ENCODE measurements at regions not wholly inside any gene's neighbourhood (a gene's known extent, or its start where the extent isn't known, plus 50 kb on each side); places are given as distances from the start of the nearest gene placed in this dataset.
"Not testable (repeated sequence)": the region's sequence is repeated elsewhere in the genome, so short reads cannot be mapped to it uniquely, and the experiment has no call there.

DNA sequence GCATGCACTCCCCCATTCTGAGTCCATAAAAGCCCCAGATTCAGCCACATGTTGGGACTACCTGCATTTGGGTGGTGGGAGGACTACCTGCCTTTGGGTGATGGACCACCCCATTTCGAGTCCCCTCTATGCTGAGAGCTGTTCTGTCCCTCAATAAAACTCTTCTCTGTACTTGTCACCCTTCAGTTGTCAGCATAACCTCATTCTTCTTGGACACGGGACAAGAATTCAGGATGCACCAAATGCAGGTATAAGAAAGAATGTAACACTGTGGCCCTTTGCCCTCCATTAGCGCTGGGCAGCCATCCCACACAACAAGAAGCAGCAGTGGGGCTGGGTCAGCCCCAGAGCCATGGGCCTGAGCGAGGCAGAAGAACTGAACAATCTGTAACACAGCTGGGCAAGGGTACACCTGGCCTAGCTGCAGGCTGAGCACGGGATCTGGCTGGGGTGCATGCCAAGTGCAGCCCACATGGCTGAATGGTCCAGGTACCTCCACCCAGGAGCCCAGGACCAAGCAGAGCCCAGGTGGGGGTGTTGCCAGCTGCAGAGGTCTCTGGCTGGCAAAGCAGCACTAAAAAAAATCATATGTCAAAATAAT, 1344.3 kb upstream of the LRRTM3 start:
- no peak for DNase-seq

DNA sequence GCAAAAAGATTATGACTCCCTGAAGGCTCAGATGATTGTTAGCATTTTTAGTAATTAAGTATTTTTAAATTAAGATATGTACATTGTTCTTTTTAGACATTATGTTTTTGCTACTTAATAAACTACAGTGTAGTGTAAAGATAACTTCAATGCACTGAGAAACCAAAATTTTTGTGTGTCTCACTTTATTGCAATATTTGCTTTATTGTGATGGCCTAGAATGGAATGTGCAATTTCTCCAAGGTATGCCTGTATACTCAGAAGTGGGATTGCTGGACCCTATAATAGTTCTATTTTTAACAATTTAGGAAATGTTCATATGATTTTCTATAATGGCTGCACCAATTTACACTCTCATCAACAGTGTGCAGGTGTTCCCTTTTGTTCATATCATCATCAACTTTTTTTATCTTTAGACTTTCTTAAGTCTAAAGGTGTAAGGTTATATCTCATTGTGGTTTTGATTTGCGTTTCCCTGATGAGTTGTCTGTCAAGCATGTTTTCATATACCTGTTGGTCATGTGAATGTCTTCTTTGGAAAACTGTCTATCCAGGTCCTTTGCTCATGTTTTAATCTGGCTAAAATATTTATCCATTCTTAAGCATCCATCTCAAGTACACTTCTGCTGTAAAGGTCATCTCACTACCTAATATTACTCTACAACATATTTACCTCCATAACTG, 1323.5 kb upstream of the LRRTM3 start:
- no peak for DNase-seq

DNA sequence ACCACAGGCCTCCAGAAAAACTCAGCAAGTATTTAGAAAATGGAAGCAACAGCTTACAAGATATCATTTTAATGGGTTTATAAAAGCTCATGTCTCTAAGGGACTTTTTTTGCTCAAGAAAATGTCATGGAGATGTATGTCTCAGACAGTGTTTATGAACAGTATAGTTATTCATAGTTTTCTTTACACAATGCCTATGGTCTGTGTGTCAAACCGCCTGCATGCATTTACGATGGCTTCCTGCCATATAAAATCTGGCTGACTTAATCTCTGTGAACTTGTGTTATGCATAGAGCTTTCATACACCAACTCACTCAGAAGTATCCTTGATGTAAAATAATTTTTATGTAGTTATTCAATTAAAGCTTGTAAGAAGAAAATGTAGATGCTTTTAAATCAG, 1314.2 kb upstream of the LRRTM3 start:
- peak; percentile 36 for DNase-seq

DNA sequence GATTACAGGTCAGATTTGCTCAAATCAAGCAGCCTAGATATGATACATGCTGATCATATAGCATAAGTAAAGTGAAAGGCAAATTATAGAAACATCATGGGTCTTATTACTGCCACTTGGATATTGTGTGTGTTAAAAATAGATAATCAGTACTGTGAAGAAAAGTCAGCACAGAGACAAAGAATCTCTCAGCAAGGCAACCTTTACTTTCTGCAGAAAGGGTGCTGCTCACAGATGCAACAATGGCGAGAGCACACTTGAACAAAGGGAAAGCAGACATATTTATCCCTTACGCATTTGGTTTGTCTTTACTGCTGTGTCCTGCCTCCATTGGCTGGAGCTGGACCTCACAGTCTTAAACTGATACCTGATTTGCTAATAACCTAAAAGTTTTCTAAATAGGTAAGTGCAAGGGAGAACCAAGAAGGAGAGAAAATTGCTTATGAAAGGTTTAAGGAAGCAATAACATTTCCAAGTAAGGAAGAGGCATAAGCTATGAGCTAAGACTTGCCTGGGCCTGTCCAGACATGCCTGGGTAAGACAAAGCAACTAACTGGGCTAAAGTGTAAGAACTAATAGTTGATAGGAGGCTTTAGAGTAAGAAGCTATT, 1310.8 kb upstream of the LRRTM3 start:
- DNase-seq = no peak

- DNase-seq = no peak
Observed at GRCh38 chr10:65618126-65618525, 1307.7 kb upstream of the LRRTM3 start.

- DNase-seq = no peak
Observed at GRCh38 chr10:65620404-65621048, 1305.3 kb upstream of the LRRTM3 start.

DNA sequence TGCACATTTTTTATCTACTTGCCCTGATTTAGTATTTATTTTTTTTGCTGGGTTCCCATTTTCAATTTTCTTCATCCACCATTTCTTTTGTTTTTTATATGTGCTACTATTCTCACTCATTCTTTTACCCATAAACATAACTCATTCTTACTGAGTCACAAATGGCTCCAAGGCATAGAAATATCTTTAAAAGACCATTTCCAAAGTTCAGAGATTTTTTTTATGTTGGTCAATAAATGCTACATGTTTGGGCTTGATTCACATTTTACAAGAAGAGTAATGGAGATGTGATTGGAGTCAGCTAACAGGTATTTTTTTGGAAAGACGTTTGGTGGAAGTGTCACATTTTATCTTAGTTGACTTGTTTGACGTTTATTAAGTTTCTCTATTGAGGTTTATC, 1303.2 kb upstream of the LRRTM3 start:
- DNase-seq = no peak

DNA sequence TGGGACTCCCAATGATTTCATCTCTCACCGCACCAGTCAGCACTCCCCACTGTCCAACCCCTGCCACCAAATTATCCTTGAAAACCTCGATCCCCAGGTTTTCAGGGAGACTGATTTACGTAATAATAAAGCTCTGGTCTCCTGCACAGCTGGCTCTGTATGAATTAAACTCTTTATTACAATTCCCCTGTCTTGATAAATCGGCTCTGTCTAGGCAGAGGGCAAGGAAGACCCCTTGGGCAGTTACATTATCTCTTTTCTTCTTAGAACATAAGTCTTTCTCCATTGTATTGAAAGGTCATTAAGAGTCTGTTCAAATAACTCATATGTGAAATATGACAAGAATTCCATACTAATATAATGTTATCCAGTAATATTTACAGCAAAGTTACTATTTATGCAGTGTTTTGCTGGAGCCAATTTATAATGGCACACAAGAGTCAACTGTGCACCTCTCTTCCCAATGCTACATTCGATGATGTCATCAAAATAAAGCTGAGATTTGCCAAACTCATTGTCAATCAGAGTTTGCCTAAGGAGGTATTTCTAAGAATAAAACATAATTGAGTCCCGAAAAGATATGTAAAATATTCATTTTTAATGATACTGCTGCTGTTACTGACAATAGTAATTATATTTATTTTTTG, 1297.2 kb upstream of the LRRTM3 start:
- DNase-seq = no peak

GRCh38 chr10:65660006-65660405, 1265.8 kb upstream of the LRRTM3 start:
- no peak for DNase-seq

GRCh38 chr10:65670087-65670486, 1255.7 kb upstream of the LRRTM3 start:
- peak; percentile 23 for DNase-seq

GRCh38 chr10:65670596-65670995, 1255.2 kb upstream of the LRRTM3 start:
- DNase-seq = not testable (repeated sequence)

DNA sequence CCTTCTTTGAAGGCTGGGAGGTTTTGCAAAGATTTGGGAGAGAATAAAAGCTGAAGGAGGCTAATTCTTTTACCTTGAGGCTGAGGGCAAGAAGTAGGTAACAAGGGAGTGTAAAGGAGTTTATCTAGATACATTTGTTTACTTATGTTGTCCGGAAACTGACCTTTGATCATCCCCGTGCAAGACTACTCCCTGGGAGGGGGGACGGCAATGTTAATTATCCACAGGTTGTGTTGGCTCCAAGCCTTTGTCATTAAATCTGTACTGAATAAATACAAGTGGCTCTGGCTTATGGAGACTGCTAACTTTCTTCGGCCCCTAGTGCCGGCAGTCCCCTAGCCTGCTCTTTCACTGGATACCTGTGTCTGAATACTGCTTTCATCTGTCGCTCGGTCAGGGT, 1250.6 kb upstream of the LRRTM3 start:
- no peak for DNase-seq

DNA sequence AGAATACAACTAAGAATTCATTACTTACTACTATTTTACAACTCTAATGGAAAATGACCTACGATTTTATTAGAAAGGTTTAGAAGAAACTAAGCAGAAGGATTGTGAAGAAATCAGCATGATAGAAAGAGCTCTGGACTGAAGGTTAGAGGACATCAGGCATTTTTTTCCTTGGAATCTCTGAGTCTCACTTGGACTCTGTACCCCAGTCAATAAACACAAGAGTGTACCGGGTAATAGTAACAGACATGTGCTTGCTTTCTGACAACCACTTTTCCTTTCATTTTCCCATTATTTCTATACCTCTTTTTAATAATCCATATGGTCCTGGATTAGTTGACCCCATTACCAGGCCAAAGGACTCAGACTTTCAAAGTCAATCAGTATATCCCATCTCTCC, 1240.9 kb upstream of the LRRTM3 start:
- DNase-seq = no peak

DNA sequence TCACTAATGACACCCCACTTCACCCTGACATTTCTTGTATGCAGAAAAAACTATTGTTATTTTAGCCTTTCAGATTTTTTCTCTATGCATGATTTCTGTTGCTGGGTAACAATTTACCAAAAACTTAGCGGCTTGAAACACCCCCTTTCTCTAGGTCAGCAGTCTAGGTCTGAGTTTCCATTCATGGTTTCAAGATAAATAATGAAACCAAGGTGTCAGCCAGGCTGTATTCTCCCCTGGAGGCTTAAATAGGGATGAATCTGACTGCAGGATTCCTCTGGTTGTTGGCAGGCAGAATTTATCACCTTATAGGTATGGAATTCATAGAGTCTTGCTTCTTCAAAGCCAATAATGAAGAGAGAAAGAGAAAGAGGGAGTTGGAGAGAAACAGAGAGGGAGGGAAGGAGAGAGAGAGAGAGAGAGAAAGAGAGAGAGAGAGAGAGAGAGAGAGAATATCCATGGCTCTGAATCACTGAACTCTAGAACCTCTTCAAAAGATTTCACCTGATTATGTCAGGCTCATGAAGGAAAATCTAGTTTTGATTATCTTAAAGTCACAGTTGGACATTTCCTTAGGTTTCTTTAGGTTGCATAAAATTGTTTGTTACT, 1224.6 kb upstream of the LRRTM3 start:
- no peak for DNase-seq

- no peak for DNase-seq
Observed at GRCh38 chr10:65708057-65708456, 1217.8 kb upstream of the LRRTM3 start.

GRCh38 chr10:65710306-65710705, 1215.5 kb upstream of the LRRTM3 start:
- no peak for DNase-seq

DNA sequence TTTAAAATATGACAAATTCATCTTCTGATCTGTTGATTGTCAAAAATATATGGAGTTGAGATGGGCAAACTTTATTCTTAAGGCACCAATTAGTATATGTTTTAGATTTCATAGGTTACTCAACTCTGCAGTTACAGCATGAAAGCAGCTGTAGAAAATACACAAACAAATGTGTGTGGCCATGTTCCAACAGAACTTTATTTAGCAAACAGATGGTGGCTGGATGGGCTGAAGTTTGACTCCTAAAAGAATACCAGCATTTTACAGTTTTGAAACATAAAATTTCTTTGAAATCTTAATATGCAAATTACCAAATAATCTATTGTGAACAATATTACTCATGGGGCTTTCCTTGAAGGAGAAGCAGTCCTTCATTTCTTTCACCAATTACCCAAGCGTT, 1206.0 kb upstream of the LRRTM3 start:
- no peak for DNase-seq

- DNase-seq = no peak
Observed at GRCh38 chr10:65720901-65721300, 1204.9 kb upstream of the LRRTM3 start.

GRCh38 chr10:65723525-65723924, 1202.3 kb upstream of the LRRTM3 start:
- DNase-seq = no peak

GRCh38 chr10:65735382-65735781, 1190.5 kb upstream of the LRRTM3 start:
- DNase-seq = no peak

DNA sequence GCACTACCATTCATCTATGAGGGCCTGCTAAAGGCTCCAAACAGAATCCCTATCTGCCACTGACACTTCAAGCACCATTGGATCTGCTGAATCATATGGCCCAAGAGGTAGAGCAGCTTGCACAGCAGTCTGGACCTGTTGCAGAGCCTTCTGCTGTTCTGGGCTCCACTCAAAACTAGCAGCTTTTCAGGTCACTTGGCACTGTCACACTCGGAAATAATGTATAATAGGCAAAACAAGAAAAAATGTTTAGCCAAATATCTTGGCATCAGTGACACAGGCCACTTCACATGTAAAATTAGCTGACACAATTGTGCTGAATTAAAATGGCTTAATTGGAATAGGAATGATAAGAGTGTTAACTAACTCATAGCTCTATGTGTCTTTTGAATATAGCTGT, 1182.9 kb upstream of the LRRTM3 start:
- DNase-seq = no peak

- no peak for DNase-seq
Observed at GRCh38 chr10:65751218-65751617, 1174.6 kb upstream of the LRRTM3 start.

GRCh38 chr10:65751896-65752295, 1173.9 kb upstream of the LRRTM3 start:
- DNase-seq = no peak
